Fibroblast of mammary gland (primary cell): ENCODE measurements at regions not wholly inside any gene's neighbourhood (a gene's known extent, or its start where the extent isn't known, plus 50 kb on each side); places are given as distances from the start of the nearest gene placed in this dataset.
"Not testable (repeated sequence)": the region's sequence is repeated elsewhere in the genome, so short reads cannot be mapped to it uniquely, and the experiment has no call there.

Experiments
- DNase-seq: peaks from one replicate; pipeline ENCODE4 v3.0.0-alpha.2; 2010; ENCODE audit warnings: low read depth
- H3K4me3 ChIP-seq: 2 replicates; pipeline ENCODE4 v1.5.1; 2011; ENCODE audit warnings: low read depth, mild to moderate bottlenecking, low read length, moderate library complexity; ENCODE audit not compliant: control insufficient read depth
- TF ChIP-seq, protein P1 (sequence below): conservative IDR thresholded peaks from 2 replicates; pipeline ENCODE4 v1.5.1; 2011; ENCODE audit warnings: low read depth, low read length, inconsistent platforms; ENCODE audit not compliant: control insufficient read depth, insufficient read depth

DNA sequence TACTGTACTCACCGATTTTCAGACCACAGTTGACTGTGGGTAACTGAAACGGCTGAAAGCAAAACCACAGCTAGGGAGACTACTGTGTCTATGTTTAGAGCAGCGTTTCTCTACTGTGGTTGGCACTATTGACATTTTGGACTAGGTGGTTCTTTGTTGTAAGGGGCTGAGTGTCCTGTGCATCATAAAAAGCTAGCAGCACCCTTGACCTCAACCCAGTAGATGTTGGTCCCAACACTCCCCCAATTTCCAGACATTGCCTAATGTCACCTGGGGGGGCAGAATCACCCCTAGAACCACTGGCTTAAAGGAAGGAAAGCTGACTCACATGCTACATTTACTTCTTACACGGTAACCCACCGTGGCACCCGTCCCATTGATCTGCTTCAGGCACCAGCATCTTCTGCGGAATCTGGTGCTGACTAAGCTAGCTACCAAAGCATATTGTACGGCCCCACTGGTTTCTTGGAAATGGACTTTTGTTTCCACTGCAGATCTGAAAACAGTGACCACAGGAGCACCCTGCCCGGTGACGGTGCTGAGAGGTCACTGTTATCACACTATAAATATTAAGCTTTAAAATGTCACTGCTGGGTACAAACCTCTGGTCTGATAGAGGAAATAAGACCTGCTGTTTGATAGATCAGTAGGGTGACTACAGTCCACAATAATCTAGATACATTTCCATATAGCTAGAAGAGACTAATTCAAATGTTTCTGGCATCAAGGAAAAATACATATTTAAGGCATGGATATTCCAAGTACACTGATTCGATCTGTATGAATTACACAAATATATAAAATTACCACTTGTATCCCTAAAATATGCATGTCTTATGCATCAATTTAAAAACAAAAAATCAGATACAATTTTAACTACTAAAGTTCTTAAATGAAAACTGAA lies 151.4 kb downstream of the HSD17B3 start:
- DNase-seq, result no peak
- TF ChIP-seq, protein P1, sequence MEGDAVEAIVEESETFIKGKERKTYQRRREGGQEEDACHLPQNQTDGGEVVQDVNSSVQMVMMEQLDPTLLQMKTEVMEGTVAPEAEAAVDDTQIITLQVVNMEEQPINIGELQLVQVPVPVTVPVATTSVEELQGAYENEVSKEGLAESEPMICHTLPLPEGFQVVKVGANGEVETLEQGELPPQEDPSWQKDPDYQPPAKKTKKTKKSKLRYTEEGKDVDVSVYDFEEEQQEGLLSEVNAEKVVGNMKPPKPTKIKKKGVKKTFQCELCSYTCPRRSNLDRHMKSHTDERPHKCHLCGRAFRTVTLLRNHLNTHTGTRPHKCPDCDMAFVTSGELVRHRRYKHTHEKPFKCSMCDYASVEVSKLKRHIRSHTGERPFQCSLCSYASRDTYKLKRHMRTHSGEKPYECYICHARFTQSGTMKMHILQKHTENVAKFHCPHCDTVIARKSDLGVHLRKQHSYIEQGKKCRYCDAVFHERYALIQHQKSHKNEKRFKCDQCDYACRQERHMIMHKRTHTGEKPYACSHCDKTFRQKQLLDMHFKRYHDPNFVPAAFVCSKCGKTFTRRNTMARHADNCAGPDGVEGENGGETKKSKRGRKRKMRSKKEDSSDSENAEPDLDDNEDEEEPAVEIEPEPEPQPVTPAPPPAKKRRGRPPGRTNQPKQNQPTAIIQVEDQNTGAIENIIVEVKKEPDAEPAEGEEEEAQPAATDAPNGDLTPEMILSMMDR, result no peak

DNA sequence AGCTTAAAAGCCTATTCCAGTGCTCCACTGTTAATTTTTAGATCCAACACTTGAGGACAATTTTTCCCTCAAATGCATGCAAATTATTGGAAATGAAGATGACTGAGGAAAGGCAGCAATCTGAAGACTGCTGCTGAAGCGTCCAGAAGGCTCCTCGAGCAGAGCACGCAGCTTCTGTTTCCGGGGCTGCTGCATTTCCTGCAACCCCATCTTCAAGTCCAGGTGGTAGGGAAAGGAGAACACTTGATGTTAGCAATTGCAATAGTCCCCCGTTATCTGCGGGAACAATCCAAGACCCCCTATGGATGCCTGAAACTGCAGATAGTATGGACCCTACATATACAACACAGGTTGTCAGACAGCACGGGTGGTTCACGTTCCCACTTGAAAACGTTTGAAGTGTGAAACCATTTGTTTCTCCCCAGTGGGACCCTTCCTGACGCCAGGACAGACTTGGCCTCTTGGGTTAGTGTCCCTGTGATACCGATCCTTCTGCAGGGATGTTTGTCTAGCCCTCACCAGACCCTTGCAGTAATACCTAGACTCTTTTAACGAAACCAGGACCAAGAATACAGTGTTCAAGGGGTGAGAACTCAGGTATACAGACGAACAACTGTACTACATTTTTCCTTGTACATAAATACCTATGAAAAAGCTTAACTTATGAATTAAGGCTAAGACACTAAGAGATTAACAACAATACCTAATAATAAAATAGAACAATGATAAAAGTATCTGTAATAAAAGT lies 152.3 kb downstream of the HSD17B3 start:
- TF ChIP-seq, protein P1, result no peak

More for the DNA sequence above, 151.4 kb downstream of the HSD17B3 start:
- no peak overlapping the region for H3K4me3 ChIP-seq

DNA sequence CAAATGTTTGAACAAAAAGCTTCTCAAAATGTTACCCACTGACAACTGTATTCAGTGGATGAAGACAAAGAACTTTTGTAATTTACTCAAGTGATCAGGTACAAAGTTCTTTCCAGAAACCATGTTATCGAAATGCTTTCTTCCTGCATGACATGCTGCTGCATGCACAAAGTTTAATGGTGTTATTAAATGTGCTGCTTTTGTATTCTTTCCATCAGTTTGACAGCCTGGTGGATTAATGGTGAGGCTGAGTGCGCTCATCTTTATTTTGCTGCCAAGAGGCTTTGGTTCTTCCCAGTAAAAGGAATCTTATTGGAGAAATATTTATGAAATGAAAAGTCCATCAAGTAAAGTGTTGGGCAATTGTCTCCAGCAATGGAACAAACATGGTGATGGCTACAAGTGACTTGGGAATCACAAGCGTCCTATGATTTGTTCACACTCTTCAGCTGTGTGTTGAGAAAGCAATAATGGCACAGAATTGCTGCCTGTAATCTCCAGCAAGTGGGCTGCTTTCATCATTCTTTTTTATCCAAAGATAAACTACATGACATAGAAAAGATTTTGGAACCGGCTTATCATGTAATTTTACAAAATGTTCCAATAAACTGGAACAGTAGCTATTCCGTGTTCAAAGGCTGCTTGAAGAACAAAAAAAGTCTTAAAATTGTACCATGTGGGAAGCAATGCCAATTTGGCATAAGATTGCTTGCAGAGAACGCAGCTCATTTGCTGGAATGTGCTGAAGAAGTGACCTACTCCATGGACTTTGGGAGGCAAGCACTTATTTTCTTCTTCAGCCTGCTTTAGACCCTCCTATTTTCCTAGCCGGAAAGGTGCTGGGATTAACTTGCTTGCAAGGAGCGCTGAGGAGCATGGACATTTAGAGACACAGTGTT lies 153.1 kb downstream of the HSD17B3 start:
- peak; percentile 25 for DNase-seq
- no peak overlapping the region for H3K4me3 ChIP-seq
- TF ChIP-seq, protein P1, result no peak

More for the DNA sequence above, 152.3 kb downstream of the HSD17B3 start:
- no peak for DNase-seq
- H3K4me3 ChIP-seq, result no peak overlapping the region

DNA sequence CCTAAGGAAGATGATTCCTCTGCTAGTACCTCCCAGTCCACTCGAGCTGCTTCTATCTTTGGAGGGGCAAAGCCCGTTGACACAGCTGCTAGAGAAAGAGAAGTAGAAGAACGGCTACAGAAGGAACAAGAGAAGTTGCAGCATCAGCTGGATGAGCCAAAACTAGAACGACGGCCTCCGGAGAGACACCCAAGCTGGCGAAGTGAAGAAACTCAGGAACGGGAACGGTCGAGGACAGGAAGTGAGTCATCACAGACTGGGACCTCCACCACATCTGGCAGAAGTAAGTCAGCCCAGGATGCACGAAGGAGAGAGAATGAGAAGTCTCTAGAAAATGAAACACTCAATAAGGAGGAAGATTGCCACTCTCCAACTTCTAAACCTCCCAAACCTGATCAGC lies 154.9 kb downstream of the HSD17B3 start:
- not testable (repeated sequence) for DNase-seq

DNA sequence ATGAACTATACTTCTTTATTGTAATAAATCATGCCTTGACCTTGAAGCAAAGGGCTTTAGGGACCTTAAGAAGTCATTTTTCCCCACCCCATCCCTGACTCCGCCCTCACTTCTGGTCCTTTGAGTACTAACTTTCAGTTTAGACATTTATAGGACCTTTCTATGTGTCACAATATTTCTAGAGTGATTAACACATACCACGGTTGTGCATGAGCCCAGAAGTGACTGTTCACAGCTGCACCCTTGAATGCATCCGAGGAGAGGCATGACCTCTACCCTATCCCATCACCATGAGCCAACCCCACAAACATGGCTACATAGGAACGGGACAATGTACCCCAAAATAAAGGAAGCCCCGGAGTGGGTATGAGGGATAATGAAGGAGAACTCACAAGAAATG lies 160.3 kb downstream of the HSD17B3 start:
- no peak overlapping the region for H3K4me3 ChIP-seq
- TF ChIP-seq, protein P1, result no peak
- peak; percentile 60 for DNase-seq

More for the DNA sequence above, 154.9 kb downstream of the HSD17B3 start:
- not testable (repeated sequence) for H3K4me3 ChIP-seq

DNA sequence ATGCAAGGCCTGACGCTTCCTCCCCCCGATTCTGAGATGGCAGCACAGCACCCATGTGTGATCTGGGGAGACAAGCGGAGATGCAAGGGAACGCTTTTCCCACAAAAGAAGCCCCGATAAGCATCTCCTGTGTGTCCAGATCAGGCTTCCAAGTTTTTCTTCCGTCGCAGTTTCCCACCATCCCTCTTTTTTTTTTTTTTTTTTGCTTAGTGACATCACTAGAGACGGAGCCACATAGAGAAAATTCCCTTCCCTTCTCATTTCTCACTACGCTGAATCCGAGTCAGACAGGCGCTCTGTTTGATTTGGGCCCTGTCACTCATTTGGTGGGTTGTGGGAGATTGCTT lies 160.9 kb downstream of the HSD17B3 start:
- no peak for DNase-seq
- TF ChIP-seq, protein P1, result no peak
- H3K4me3 ChIP-seq, result no peak overlapping the region
